Lower leg skin (tissue), 3 donors: ENCODE measurements at regions not wholly inside any gene's neighbourhood (a gene's known extent, or its start where the extent isn't known, plus 50 kb on each side); places are given as distances from the start of the nearest gene placed in this dataset.

ENCODE experiments used
- CTCF ChIP-seq, 3 donors: fragments of 450-650 bp; IDR thresholded peaks; one replicate each; pipeline ENCODE4 v1.5.1; 2016; ENCODE audit warnings: antibody characterized with exemption in 3 of 3, mild to moderate bottlenecking in 3 of 3, moderate library complexity in 2 of 3
- POLR2A ChIP-seq, 2 donors: fragments of 450-650 bp; IDR thresholded peaks; one replicate each; pipeline ENCODE4 v1.6.1; 2016 to 2017; ENCODE audit warnings: antibody characterized with exemption in 2 of 2, mild to moderate bottlenecking in 1 of 2, moderate library complexity in 1 of 2

DNA sequence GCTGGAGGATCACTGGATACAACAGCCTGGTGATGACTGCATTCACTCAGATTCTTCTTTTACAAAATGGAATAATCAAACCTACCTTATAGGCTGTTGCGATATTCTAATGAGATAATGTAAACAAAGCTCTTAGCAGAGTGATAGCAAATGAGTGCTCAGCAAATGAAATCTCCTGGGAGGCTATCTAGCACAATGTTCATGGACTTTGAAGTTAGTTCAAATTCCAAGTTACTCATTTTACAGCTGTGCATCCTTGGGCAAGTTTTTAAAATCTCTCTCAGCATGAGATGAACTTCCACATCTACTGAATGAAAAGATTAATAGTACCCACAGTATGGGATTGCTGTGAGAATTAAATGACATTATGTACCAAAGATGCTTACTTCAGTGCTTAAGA is 80.8 kb upstream of the PAPPA2 start:
- TF ChIP-seq POLR2A (IDR thresholded peaks at IDR 0.05) (no peak), CTCF (IDR thresholded peaks at IDR 0.05) (no peak)
